A673 (cell line): ENCODE measurements at regions not wholly inside any gene's neighbourhood (a gene's known extent, or its start where the extent isn't known, plus 50 kb on each side); places are given as distances from the start of the nearest gene placed in this dataset.

Experiments
- BruUV-seq: library from RNA; stranded (reverse); fragments of 400-500 nt; replicated peaks from 2 replicates; lab custom pipeline; 2021; lab: Mats Ljungman, UMichigan
- CTCF ChIA-PET: fragments of 300-600 bp; sonication (Branson Sonifier 250); formaldehyde crosslinking; loops from one replicate; lab custom pipeline; 2022; ENCODE audit warnings: antibody characterized with exemption; lab: Charles Lee
- POLR2A ChIA-PET: fragments of 300-600 bp; sonication (Branson Sonifier 250); formaldehyde crosslinking; loops from one replicate; lab custom pipeline; 2022; ENCODE audit warnings: antibody characterized with exemption; ENCODE audit not compliant: low non-redundant PET; lab: Charles Lee
- DNase-seq: peaks from one replicate; pipeline ENCODE4 v3.0.0-alpha.2; 2015; ENCODE audit warnings: low spot score
- H3K27ac ChIP-seq: fragments of 200-600 bp; sonication (generic); 2 replicates; pipeline ENCODE4 v1.5.1; 2016; ENCODE audit warnings: mixed run types, low read depth, mild to moderate bottlenecking, mixed read lengths, antibody characterized with exemption, low read length; ENCODE audit not compliant: poor library complexity, severe bottlenecking
- H3K27me3 ChIP-seq: fragments of 200-600 bp; sonication (generic); replicated peaks from 2 replicates; pipeline ENCODE4 v1.6.1; 2017; ENCODE audit warnings: mixed run types, low read depth, mild to moderate bottlenecking, mixed read lengths, antibody characterized with exemption, low read length; ENCODE audit not compliant: insufficient read depth, poor library complexity
- H3K36me3 ChIP-seq: fragments of 200-600 bp; sonication (generic); 2 replicates; pipeline ENCODE4 v1.6.1; 2016; ENCODE audit warnings: mixed run types, mild to moderate bottlenecking, mixed read lengths, antibody characterized with exemption, low read length; ENCODE audit not compliant: insufficient read depth, poor library complexity, severe bottlenecking
- H3K4me1 ChIP-seq: fragments of 200-600 bp; sonication (generic); 2 replicates; pipeline ENCODE4 v1.6.1; 2017; ENCODE audit warnings: mixed run types, mild to moderate bottlenecking, mixed read lengths, antibody characterized with exemption, low read length; ENCODE audit not compliant: insufficient read depth, poor library complexity, severe bottlenecking
- H3K4me3 ChIP-seq: fragments of 200-600 bp; sonication (generic); 2 replicates; pipeline ENCODE4 v1.5.1; 2016; ENCODE audit warnings: low read depth, mixed run types, mild to moderate bottlenecking, mixed read lengths, low read length; ENCODE audit not compliant: poor library complexity, severe bottlenecking
- H3K9me3 ChIP-seq: fragments of 200-600 bp; sonication (generic); 2 replicates; pipeline ENCODE4 v1.6.1; 2016; ENCODE audit warnings: mixed run types, low read depth, mild to moderate bottlenecking, mixed read lengths, antibody characterized with exemption, low read length; ENCODE audit not compliant: poor library complexity, severe bottlenecking
- EZH2 ChIP-seq: fragments of 200-600 bp; sonication (generic); IDR thresholded peaks from 2 replicates; pipeline ENCODE4 v1.6.1; 2017; ENCODE audit warnings: borderline replicate concordance, low read depth, mild to moderate bottlenecking, mixed read lengths, antibody characterized with exemption, low read length; ENCODE audit not compliant: poor library complexity, severe bottlenecking
- intact Hi-C: fragments of 100-400 bp; cut with micrococcal nuclease; formaldehyde crosslinking; loops from one replicate; pipeline ENCODE4 v1.10.0; 2022; ENCODE audit not compliant: unreplicated experiment
- TF ChIP-seq, protein P1 (sequence below): fragments of 300-800, 200-600 bp; sonication (generic); conservative IDR thresholded peaks from 2 replicates; pipeline ENCODE4 v1.5.1; 2017; ENCODE audit warnings: low read depth, mild to moderate bottlenecking, antibody characterized with exemption, low read length, moderate library complexity, mixed read lengths

DNA sequence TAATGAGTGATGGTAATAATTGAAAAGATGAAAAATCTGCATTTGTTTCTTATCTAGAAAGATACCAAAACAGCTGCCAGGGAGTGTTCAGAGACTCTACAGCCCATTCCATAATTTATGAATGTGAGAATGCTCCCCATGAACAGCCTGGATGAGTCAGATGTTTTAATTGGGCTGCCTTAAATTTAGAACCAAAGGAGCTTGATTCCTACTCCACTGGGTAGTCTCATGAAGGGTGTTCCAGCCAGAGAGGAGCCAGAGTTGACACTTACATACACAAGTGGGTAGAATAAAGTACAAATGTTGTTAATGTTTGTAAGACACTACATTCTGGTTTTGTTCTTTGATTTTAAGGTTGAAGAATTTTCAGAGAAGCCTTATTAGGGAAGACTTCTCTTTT lies 123.2 kb upstream of the PRNP start:
- Histone ChIP-seq H3K9me3 (no peaks in the 10 kb centered on the region), H3K4me1 (no peaks in the 10 kb centered on the region), H3K4me3 (no peak overlapping the region), H3K36me3 (no peaks in the 10 kb centered on the region), H3K27me3 (no peaks in the 10 kb centered on the region), H3K27ac (no peak overlapping the region)
- TF ChIP-seq EZH2, result no peak
- TF ChIP-seq, protein P1, sequence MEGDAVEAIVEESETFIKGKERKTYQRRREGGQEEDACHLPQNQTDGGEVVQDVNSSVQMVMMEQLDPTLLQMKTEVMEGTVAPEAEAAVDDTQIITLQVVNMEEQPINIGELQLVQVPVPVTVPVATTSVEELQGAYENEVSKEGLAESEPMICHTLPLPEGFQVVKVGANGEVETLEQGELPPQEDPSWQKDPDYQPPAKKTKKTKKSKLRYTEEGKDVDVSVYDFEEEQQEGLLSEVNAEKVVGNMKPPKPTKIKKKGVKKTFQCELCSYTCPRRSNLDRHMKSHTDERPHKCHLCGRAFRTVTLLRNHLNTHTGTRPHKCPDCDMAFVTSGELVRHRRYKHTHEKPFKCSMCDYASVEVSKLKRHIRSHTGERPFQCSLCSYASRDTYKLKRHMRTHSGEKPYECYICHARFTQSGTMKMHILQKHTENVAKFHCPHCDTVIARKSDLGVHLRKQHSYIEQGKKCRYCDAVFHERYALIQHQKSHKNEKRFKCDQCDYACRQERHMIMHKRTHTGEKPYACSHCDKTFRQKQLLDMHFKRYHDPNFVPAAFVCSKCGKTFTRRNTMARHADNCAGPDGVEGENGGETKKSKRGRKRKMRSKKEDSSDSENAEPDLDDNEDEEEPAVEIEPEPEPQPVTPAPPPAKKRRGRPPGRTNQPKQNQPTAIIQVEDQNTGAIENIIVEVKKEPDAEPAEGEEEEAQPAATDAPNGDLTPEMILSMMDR, result no peak
- POLR2A ChIA-PET, result no interaction called here
- no TSS peak for BruUV-seq
- DNase-seq, result peak; percentile 35
- intact Hi-C loops, result no loop called here
- CTCF ChIA-PET, result no interaction called here

DNA sequence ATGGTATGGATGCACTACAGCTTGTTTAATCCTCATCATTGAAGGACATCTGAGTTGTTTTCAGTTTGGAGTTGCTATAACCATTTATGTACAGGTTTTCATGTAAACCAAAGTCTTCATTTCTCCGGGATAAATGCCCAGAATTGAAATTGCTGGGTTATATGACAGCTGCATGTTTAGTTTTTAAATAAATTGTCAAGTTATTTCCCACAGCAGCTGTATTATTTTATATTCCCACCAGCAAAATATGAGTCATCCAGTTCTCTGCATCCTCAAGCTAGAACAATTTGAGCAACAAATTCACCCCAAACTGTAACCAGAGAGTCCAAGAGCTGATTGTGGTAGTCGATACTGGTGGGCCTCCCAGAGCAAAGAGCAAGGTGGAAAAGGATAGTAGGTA lies 125.6 kb upstream of the PRNP start:
- Histone ChIP-seq H3K27ac (no peak overlapping the region), H3K4me3 (no peak overlapping the region), H3K4me1 (peaks cover 7% of the 10 kb centered on the region), H3K9me3 (no peaks in the 10 kb centered on the region), H3K27me3 (no peaks in the 10 kb centered on the region), H3K36me3 (no peaks in the 10 kb centered on the region)
- TF ChIP-seq EZH2, result no peak
- TF ChIP-seq, protein P1, result no peak
- intact Hi-C loops, result no loop called here
- no TSS peak for BruUV-seq
- no peak for DNase-seq
- ChIA-PET CTCF (no interaction called here), POLR2A (no interaction called here)

DNA sequence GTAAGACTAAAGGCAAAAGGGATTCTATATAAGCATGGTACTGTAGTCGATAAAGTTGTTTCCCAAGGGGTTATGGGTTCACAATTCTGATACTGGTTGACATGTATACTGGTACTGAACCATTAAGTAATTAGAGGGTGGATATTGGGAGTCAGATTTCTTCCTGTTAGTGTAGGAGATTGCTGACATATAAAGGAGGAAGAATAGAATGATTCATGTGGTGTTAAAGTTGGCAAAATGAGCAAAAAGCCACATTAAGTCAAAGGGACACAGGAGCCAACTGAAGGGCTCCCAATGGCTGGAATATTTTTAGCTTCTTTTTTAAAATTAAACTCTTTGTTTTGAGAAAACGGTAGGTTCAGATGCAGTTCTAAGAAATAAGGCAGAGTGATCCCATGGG lies 126.3 kb upstream of the PRNP start:
- Histone ChIP-seq H3K36me3 (no peaks in the 10 kb centered on the region), H3K27ac (no peak overlapping the region), H3K27me3 (no peaks in the 10 kb centered on the region), H3K4me1 (peaks cover 14% of the 10 kb centered on the region), H3K9me3 (no peaks in the 10 kb centered on the region), H3K4me3 (no peak overlapping the region)
- intact Hi-C loops, result no loop called here
- POLR2A ChIA-PET, result no interaction called here
- no peak for DNase-seq
- no TSS peak for BruUV-seq
- TF ChIP-seq, protein P1, result no peak
- no peak for TF ChIP-seq EZH2
- CTCF ChIA-PET, result no interaction called here
